GM18502 (cell line): ENCODE measurements at regions not wholly inside any gene's neighbourhood (a gene's known extent, or its start where the extent isn't known, plus 50 kb on each side); places are given as distances from the start of the nearest gene placed in this dataset.

Experiments
- ATAC-seq: cut with Tn5 transposase; IDR thresholded peaks from one replicate; pipeline ENCODE4 v1.9.1; 2021; ENCODE audit warnings: mild to moderate bottlenecking; ENCODE audit not compliant: unreplicated experiment, poor library complexity

GRCh38 chr16:80060470-80060869 lies 459.9 kb upstream of the MAF start:
- ATAC-seq = no peak

- ATAC-seq = no peak
These were observed 459.3 kb upstream of the MAF start for GRCh38 chr16:80059836-80060235.

- ATAC-seq = no peak
These were observed 457.7 kb upstream of the MAF start for GRCh38 chr16:80058214-80058613.

- ATAC-seq = no peak
These were observed 455.8 kb upstream of the MAF start for GRCh38 chr16:80056324-80056723.

- ATAC-seq = no peak
These were observed 455.3 kb upstream of the MAF start for GRCh38 chr16:80055831-80056230.

- ATAC-seq = no peak
These were observed 454.1 kb upstream of the MAF start for GRCh38 chr16:80054647-80055046.

GRCh38 chr16:80051040-80051439 lies 450.5 kb upstream of the MAF start:
- ATAC-seq = no peak

- no peak for ATAC-seq
These were observed 447.7 kb upstream of the MAF start for GRCh38 chr16:80048250-80048649.

- ATAC-seq = no peak
These were observed 447.3 kb upstream of the MAF start for GRCh38 chr16:80047842-80048241.

GRCh38 chr16:80046848-80047247 lies 446.3 kb upstream of the MAF start:
- no peak for ATAC-seq

- no peak for ATAC-seq
These were observed 445.7 kb upstream of the MAF start for GRCh38 chr16:80046261-80046660.

- no peak for ATAC-seq
These were observed 445.3 kb upstream of the MAF start for GRCh38 chr16:80045861-80046260.

- no peak for ATAC-seq
These were observed 440.9 kb upstream of the MAF start for GRCh38 chr16:80041410-80041809.

- no peak for ATAC-seq
These were observed 440.3 kb upstream of the MAF start for GRCh38 chr16:80040814-80041213.

GRCh38 chr16:80040413-80040812 lies 439.9 kb upstream of the MAF start:
- ATAC-seq = no peak

- no peak for ATAC-seq
These were observed 439.2 kb upstream of the MAF start for GRCh38 chr16:80039777-80040176.

GRCh38 chr16:80038566-80038965 lies 438.0 kb upstream of the MAF start:
- no peak for ATAC-seq

GRCh38 chr16:80034948-80035663 lies 434.6 kb upstream of the MAF start:
- no peak for ATAC-seq

- ATAC-seq = no peak
These were observed 433.9 kb upstream of the MAF start for GRCh38 chr16:80034469-80034826.

- ATAC-seq = no peak
These were observed 433.4 kb upstream of the MAF start for GRCh38 chr16:80033783-80034468.

GRCh38 chr16:80029761-80030481 lies 429.4 kb upstream of the MAF start:
- ATAC-seq = no peak

- ATAC-seq = no peak
These were observed 428.8 kb upstream of the MAF start for GRCh38 chr16:80029381-80029630.
